A673 (cell line): ENCODE measurements at regions not wholly inside any gene's neighbourhood (a gene's known extent, or its start where the extent isn't known, plus 50 kb on each side); places are given as distances from the start of the nearest gene placed in this dataset.

Experiments used
- EZH2 ChIP-seq: fragments of 200-600 bp; sonication (generic); IDR thresholded peaks from 2 replicates; pipeline ENCODE4 v1.6.1; 2017; ENCODE audit warnings: borderline replicate concordance, low read depth, mild to moderate bottlenecking, mixed read lengths, antibody characterized with exemption, low read length; ENCODE audit not compliant: poor library complexity, severe bottlenecking
- TF ChIP-seq, protein P1 (sequence below): fragments of 300-800, 200-600 bp; sonication (generic); conservative IDR thresholded peaks from 2 replicates; pipeline ENCODE4 v1.5.1; 2017; ENCODE audit warnings: low read depth, mild to moderate bottlenecking, antibody characterized with exemption, low read length, moderate library complexity, mixed read lengths

DNA sequence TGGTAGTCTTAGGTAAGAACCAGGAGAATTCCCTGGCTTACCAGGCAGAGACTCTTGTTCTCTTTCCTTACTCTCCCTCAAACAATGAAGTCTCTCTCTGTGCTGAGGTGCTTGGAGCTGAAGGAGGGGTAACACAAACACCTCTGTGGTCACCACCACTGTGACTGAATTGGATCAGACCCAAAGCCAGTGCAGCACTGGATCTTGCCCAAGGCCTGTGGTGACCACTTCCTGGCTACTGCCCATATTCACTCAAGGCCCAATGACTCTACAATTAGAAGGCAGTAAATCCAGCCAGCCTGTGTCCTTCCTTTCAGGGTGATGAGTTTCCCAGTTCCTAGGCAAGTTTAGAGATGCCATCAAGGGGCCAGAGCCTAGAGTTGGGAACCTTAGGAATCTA is 706.8 kb downstream of the SLC4A3 start:
- TF ChIP-seq, protein P1, sequence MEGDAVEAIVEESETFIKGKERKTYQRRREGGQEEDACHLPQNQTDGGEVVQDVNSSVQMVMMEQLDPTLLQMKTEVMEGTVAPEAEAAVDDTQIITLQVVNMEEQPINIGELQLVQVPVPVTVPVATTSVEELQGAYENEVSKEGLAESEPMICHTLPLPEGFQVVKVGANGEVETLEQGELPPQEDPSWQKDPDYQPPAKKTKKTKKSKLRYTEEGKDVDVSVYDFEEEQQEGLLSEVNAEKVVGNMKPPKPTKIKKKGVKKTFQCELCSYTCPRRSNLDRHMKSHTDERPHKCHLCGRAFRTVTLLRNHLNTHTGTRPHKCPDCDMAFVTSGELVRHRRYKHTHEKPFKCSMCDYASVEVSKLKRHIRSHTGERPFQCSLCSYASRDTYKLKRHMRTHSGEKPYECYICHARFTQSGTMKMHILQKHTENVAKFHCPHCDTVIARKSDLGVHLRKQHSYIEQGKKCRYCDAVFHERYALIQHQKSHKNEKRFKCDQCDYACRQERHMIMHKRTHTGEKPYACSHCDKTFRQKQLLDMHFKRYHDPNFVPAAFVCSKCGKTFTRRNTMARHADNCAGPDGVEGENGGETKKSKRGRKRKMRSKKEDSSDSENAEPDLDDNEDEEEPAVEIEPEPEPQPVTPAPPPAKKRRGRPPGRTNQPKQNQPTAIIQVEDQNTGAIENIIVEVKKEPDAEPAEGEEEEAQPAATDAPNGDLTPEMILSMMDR = no peak
- TF ChIP-seq EZH2 = no peak
